ENCODE measurements at regions not wholly inside any gene's neighbourhood (a gene's known extent, or its start where the extent isn't known, plus 50 kb on each side); places are given as distances from the start of the nearest gene placed in this dataset.
A peak's percentile ranks its signal among the peaks of the same experiment; 100 is the strongest.
"Not testable (repeated sequence)": the region's sequence is repeated elsewhere in the genome, so short reads cannot be mapped to it uniquely, and the experiment has no call there.

GRCh38 chr17:43345515-43345914 is 53.3 kb upstream of the ARL4D start:
- not testable (repeated sequence) for DNase-seq (ENCODE audit: low read depth)

GRCh38 chr17:43344685-43345084 is 54.1 kb upstream of the ARL4D start:
- DNase-seq (ENCODE audit: low read depth), result no peak

- no peak for DNase-seq (ENCODE audit: low read depth)
Observed at GRCh38 chr17:43342589-43342890, 56.3 kb upstream of the ARL4D start.

GRCh38 chr17:43341715-43342588 is 56.8 kb upstream of the ARL4D start:
- no peak for DNase-seq (ENCODE audit: low read depth)

GRCh38 chr17:43338886-43339516 is 59.8 kb upstream of the ARL4D start:
- DNase-seq (ENCODE audit: low read depth), result peak; percentile 46

GRCh38 chr17:43337684-43338428 is 60.9 kb upstream of the ARL4D start:
- no peak for DNase-seq (ENCODE audit: low read depth)

GRCh38 chr17:43334738-43335402 is 63.9 kb upstream of the ARL4D start:
- no peak for DNase-seq (ENCODE audit: low read depth)

GRCh38 chr17:43333433-43333943 is 65.3 kb upstream of the ARL4D start:
- no peak for DNase-seq (ENCODE audit: low read depth)

- DNase-seq (ENCODE audit: low read depth), result no peak
Observed at GRCh38 chr17:43332230-43332629, 66.6 kb upstream of the ARL4D start.

GRCh38 chr17:43330876-43331639 is 67.7 kb upstream of the ARL4D start:
- no peak for DNase-seq (ENCODE audit: low read depth)

GRCh38 chr17:43329183-43329582 is 69.6 kb upstream of the ARL4D start:
- DNase-seq (ENCODE audit: low read depth), result no peak

- DNase-seq (ENCODE audit: low read depth), result no peak
Observed at GRCh38 chr17:43328650-43329049, 70.1 kb upstream of the ARL4D start.

- no peak for DNase-seq (ENCODE audit: low read depth)
Observed at GRCh38 chr17:43327834-43328420, 70.9 kb upstream of the ARL4D start.

GRCh38 chr17:43327421-43327820 is 71.4 kb upstream of the ARL4D start:
- no peak for DNase-seq (ENCODE audit: low read depth)

GRCh38 chr17:43326490-43327275 is 72.1 kb upstream of the ARL4D start:
- no peak for DNase-seq (ENCODE audit: low read depth)

- DNase-seq (ENCODE audit: low read depth), result no peak
Observed at GRCh38 chr17:43324205-43324893, 74.4 kb upstream of the ARL4D start.

- no peak for DNase-seq (ENCODE audit: low read depth)
Observed at GRCh38 chr17:43319293-43320124, 79.3 kb upstream of the ARL4D start.

GRCh38 chr17:43316522-43317142 is 82.2 kb upstream of the ARL4D start:
- DNase-seq (ENCODE audit: low read depth), result peak; percentile 30

Data from Daoy (cell line).